IMR-90 (cell line): ENCODE measurements at regions not wholly inside any gene's neighbourhood (a gene's known extent, or its start where the extent isn't known, plus 50 kb on each side); places are given as distances from the start of the nearest gene placed in this dataset.

Experiments used
- ATAC-seq: fragments of 200-7000 bp; cut with Tn5 transposase; 2 replicates; pipeline ENCODE4 v1.9.1; 2020; ENCODE audit warnings: low read depth, mild to moderate bottlenecking, moderate library complexity
- BruUV-seq: library from RNA; stranded (reverse); fragments of 400-500 nt; replicated peaks from 2 replicates; lab custom pipeline; 2021; lab: Mats Ljungman, UMichigan
- CTCF ChIA-PET: fragments of 300-600 bp; formaldehyde crosslinking; extraction: SDS; loops from one replicate; lab custom pipeline; 2021; ENCODE audit warnings: antibody characterized with exemption; lab: Yijun Ruan, JAX
- POLR2A ChIA-PET: fragments of 300-600 bp; sonication (Branson Sonifier 250); formaldehyde crosslinking; loops from one replicate; lab custom pipeline; 2022; ENCODE audit warnings: antibody characterized with exemption; ENCODE audit not compliant: unreplicated experiment; lab: Charles Lee
- DNase-seq: peaks from one replicate; pipeline ENCODE4 v3.0.0; 2013
- H2AFZ ChIP-seq: replicated peaks from 2 replicates; pipeline ENCODE3; 2013; ENCODE audit warnings: low read length, mild to moderate bottlenecking; ENCODE audit not compliant: poor library complexity
- H2AK5ac ChIP-seq: 2 replicates; pipeline ENCODE4 v1.6.1; 2013; ENCODE audit warnings: low read depth, low read length, inconsistent platforms
- H2AK9ac ChIP-seq: replicated peaks from 2 replicates; pipeline ENCODE3; 2013; ENCODE audit warnings: mild to moderate bottlenecking, low read depth, low read length, moderate library complexity; ENCODE audit not compliant: poor library complexity
- H2BK120ac ChIP-seq: 2 replicates; pipeline ENCODE4 v1.6.1; 2013; ENCODE audit warnings: low read depth, low read length, inconsistent platforms
- H2BK15ac ChIP-seq: 3 replicates; pipeline ENCODE4 v1.6.1; 2013; ENCODE audit warnings: low read depth, low read length, inconsistent platforms
- H2BK20ac ChIP-seq: 2 replicates; pipeline ENCODE4 v1.6.1; 2013; ENCODE audit warnings: low read depth, mild to moderate bottlenecking, inconsistent platforms, low read length, moderate library complexity
- H2BK5ac ChIP-seq: 2 replicates; pipeline ENCODE4 v1.6.1; 2013; ENCODE audit warnings: mild to moderate bottlenecking, low read depth, low read length, inconsistent platforms; ENCODE audit not compliant: poor library complexity, severe bottlenecking
- H3K14ac ChIP-seq: replicated peaks from 2 replicates; pipeline ENCODE4 v1.6.1; 2013; ENCODE audit warnings: low read depth, low read length, inconsistent platforms
- H3K18ac ChIP-seq: 2 replicates; pipeline ENCODE4 v1.6.1; 2013; ENCODE audit warnings: low read depth, low read length, control low read depth
- H3K23ac ChIP-seq: 2 replicates; pipeline ENCODE4 v1.6.1; 2013; ENCODE audit warnings: low read depth, low read length, inconsistent platforms
- H3K27ac ChIP-seq: 2 replicates; pipeline ENCODE4 v1.5.1; 2013; ENCODE audit warnings: mild to moderate bottlenecking, control low read depth, low read length; ENCODE audit not compliant: insufficient read depth
- H3K27me3 ChIP-seq: 2 replicates; pipeline ENCODE4 v1.6.1; 2013; ENCODE audit warnings: low read length; ENCODE audit not compliant: control insufficient read depth, insufficient read depth
- H3K36me3 ChIP-seq: 2 replicates; pipeline ENCODE4 v1.6.1; 2013; ENCODE audit warnings: low read length, mixed read lengths; ENCODE audit not compliant: control insufficient read depth, insufficient read depth
- H3K4ac ChIP-seq: 2 replicates; pipeline ENCODE4 v1.6.1; 2013; ENCODE audit warnings: low read depth, low read length, inconsistent platforms
- H3K4me1 ChIP-seq: 2 replicates; pipeline ENCODE4 v1.6.1; 2013; ENCODE audit warnings: low read length, mixed read lengths; ENCODE audit not compliant: control insufficient read depth, insufficient read depth
- H3K4me2 ChIP-seq: 2 replicates; pipeline ENCODE4 v1.6.1; 2013; ENCODE audit warnings: low read depth, mild to moderate bottlenecking, control low read depth, low read length, moderate library complexity
- H3K4me3 ChIP-seq: 2 replicates; pipeline ENCODE4 v1.5.1; 2013; ENCODE audit warnings: low read depth, mild to moderate bottlenecking, control low read depth, low read length, moderate library complexity; ENCODE audit not compliant: insufficient read depth
- H3K56ac ChIP-seq: 2 replicates; pipeline ENCODE4 v1.6.1; 2013; ENCODE audit warnings: low read length, inconsistent platforms; ENCODE audit not compliant: insufficient read depth; ENCODE audit errors: extremely low read depth
- H3K79me1 ChIP-seq, 2 experiments: 2 replicates each; pipeline ENCODE4 v1.6.1; 2013; ENCODE audit warnings: low read length in 2 of 2, inconsistent platforms in 1 of 2, low read depth in 1 of 2
- H3K9ac ChIP-seq: 2 replicates; pipeline ENCODE4 v1.6.1; 2013; ENCODE audit warnings: low read depth, low read length, control low read depth
- H3K9me1 ChIP-seq: 2 replicates; pipeline ENCODE4 v1.6.1; 2013; ENCODE audit warnings: low read length, inconsistent platforms; ENCODE audit not compliant: insufficient read depth
- H3K9me3 ChIP-seq: 2 replicates; pipeline ENCODE4 v1.6.1; 2013; ENCODE audit warnings: low read length; ENCODE audit not compliant: control insufficient read depth, insufficient read depth
- H4K20me1 ChIP-seq: 2 replicates; pipeline ENCODE4 v1.6.1; 2013; ENCODE audit warnings: low read length, inconsistent platforms; ENCODE audit not compliant: insufficient read depth
- H4K5ac ChIP-seq: 2 replicates; pipeline ENCODE4 v1.6.1; 2013; ENCODE audit warnings: mild to moderate bottlenecking, low read depth, low read length, control low read depth
- H4K8ac ChIP-seq, 2 experiments: 2 replicates each; pipeline ENCODE4 v1.6.1; 2013; ENCODE audit warnings: low read depth in 2 of 2, low read length in 2 of 2, control low read depth in 1 of 2, inconsistent platforms in 1 of 2
- H4K91ac ChIP-seq: 2 replicates; pipeline ENCODE4 v1.6.1; 2013; ENCODE audit warnings: low read depth, low read length, inconsistent platforms; ENCODE audit not compliant: insufficient read depth
- CEBPB ChIP-seq: IDR thresholded peaks from 2 replicates; pipeline ENCODE4 v1.6.1; 2012; ENCODE audit warnings: low read depth, low read length, improper control_type of control experiment
- CTCF ChIP-seq: conservative IDR thresholded peaks from 2 replicates; pipeline ENCODE4 v1.5.1; 2012; ENCODE audit warnings: mild to moderate bottlenecking, low read depth, low read length, improper control_type of control experiment
- MAZ ChIP-seq: IDR thresholded peaks from 2 replicates; pipeline ENCODE4 v1.6.1; 2012; ENCODE audit warnings: low read depth, mild to moderate bottlenecking, low read length, improper control_type of control experiment, moderate library complexity, borderline replicate concordance
- MXI1 ChIP-seq: IDR thresholded peaks from 2 replicates; pipeline ENCODE4 v1.6.1; 2012; ENCODE audit warnings: low read depth, mild to moderate bottlenecking, low read length, moderate library complexity, borderline replicate concordance
- NFE2L2 ChIP-seq: fragments of 150-350 bp; IDR thresholded peaks from 2 replicates; pipeline ENCODE4 v1.6.1; 2016; ENCODE audit warnings: low read depth, mild to moderate bottlenecking, low read length
- RCOR1 ChIP-seq: IDR thresholded peaks from 2 replicates; pipeline ENCODE4 v1.6.1; 2012; ENCODE audit warnings: mild to moderate bottlenecking, low read length, improper control_type of control experiment; ENCODE audit not compliant: insufficient replicate concordance
- RFX5 ChIP-seq: IDR thresholded peaks from 2 replicates; pipeline ENCODE4 v1.8.0; 2012; ENCODE audit warnings: low read depth, mild to moderate bottlenecking, low read length, moderate library complexity
- SMC3 ChIP-seq: fragments of 150-350 bp; IDR thresholded peaks from 2 replicates; pipeline ENCODE4 v1.6.1; 2016; ENCODE audit warnings: low read depth, mild to moderate bottlenecking, antibody characterized with exemption, low read length, moderate library complexity
- USF2 ChIP-seq: fragments of 150-350 bp; IDR thresholded peaks from 2 replicates; pipeline ENCODE4 v1.6.1; 2017; ENCODE audit warnings: mild to moderate bottlenecking, antibody characterized with exemption, low read length, low read depth
- WGBS, 2 experiments: methylation state at CpG; one replicate each; pipeline versions ENCODE4 v1.1.5 to v1.1.7; 2013; ENCODE audit warnings: missing lambda C conversion rate in 2 of 2; ENCODE audit not compliant: insufficient read length in 1 of 2; ENCODE audit errors: extremely low coverage in 2 of 2; 5-methylcytosine and 5-hydroxymethylcytosine counted together
- dilution Hi-C: fragments of 300-500 bp; cut with HindIII; formaldehyde crosslinking; loops from one replicate; pipeline ENCODE4 v1.14.3; 2018; ENCODE audit warnings: low sequenced_read_pairs; ENCODE audit not compliant: unreplicated experiment
- in situ Hi-C: fragments of 300-500 bp; cut with MboI; formaldehyde crosslinking; loops from 3 replicates; pipeline ENCODE4 v1.14.3; 2019; ENCODE audit warnings: low sequenced_read_pairs, inconsistent platforms, mixed read lengths
- intact Hi-C: fragments of 100-400 bp; cut with micrococcal nuclease; formaldehyde crosslinking; loops from 2 replicates; pipeline ENCODE4 v1.10.0; 2022

GRCh38 chr5:38650946-38651345, 94.5 kb upstream of the LIFR start:
- Histone ChIP-seq H3K9me1 (no peaks in the 10 kb centered on the region), H3K56ac (no peak overlapping the region), H2AFZ (no peak overlapping the region), H2BK20ac (no peak overlapping the region), H4K5ac (no peak overlapping the region), H3K4ac (no peak overlapping the region), H3K27ac (no peak overlapping the region), H2AK9ac (no peak overlapping the region), H3K9me3 (no peaks in the 10 kb centered on the region), H2BK120ac (no peak overlapping the region), H2AK5ac (no peak overlapping the region), H3K18ac (no peak overlapping the region), H3K9ac (no peak overlapping the region), H3K23ac (no peak overlapping the region), H3K4me2 (peak overlapping the region; percentile 43; the same call in 1 of the 2 replicates), H3K4me3 (no peak overlapping the region), H4K8ac (no peak overlapping the region), H3K4me1 (peaks cover 2% of the 10 kb centered on the region; the same call in 1 of the 2 replicates), H3K36me3 (no peaks in the 10 kb centered on the region), H4K91ac (no peak overlapping the region), H3K79me1 (no peaks in the 10 kb centered on the region), H2BK5ac (no peak overlapping the region), H3K14ac (no peak overlapping the region), H4K20me1 (no peaks in the 10 kb centered on the region), H2BK15ac (no peak overlapping the region), H3K27me3 (peaks cover 1% of the 10 kb centered on the region)
- CTCF ChIA-PET, result interaction anchor here (0.6 kb wide), 1 partner anchor 171 kb away, joined by 3 read pairs; no protein-coding TSS in a partner anchor
- no peak for TF ChIP-seq RFX5
- TF ChIP-seq CEBPB, result no peak
- TF ChIP-seq MAZ, result no peak
- TF ChIP-seq CTCF, result no peak
- TF ChIP-seq SMC3, result no peak
- TF ChIP-seq NFE2L2, result no peak
- no peak for TF ChIP-seq USF2
- no peak for TF ChIP-seq MXI1
- no peak for TF ChIP-seq RCOR1
- peak; percentile 72 for ATAC-seq
- intact Hi-C loops (no loop called here), in situ Hi-C loops (no loop called here), dilution Hi-C loops (no loop called here)
- BruUV-seq, result no TSS peak
- no CpG with 5 or more reads among the region's 8 CpGs for WGBS, 2 experiments
- POLR2A ChIA-PET, result no interaction called here
- DNase-seq, result peak; percentile 20
